ENCODE measurements at regions not wholly inside any gene's neighbourhood (a gene's known extent, or its start where the extent isn't known, plus 50 kb on each side); places are given as distances from the start of the nearest gene placed in this dataset.
A peak's percentile ranks its signal among the peaks of the same experiment; 100 is the strongest.

DNA sequence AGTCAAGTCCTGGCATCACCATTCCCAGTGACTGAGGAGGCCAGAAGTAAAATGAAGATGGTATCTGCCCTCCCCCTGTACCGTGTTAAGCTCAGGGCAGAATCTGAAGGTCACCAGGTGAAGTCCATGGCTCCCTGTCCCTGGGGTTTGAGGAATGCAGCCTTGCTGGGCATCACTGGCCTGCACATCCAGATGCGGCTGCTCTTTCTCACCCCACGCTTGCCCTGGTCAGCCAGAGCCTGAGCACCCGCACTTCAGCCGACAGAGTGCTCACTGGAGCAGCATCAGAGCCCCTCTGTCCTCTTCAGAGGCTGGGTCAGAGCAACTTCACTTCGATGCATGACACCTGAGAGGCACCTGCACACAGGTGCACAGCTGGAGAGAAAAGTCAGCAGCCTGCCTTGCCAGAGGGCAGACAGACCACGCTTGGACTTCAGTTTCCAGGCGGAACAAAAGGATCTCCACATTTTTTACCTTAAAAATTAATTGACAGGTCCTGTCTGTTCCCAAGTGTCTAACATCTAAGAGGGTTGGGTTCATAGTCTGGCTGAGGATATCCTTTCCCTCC lies 267.3 kb downstream of the ANAPC1 start:
- H3K4me3 ChIP-seq (ENCODE audit: low read depth, low read length): no peak overlapping the region
- ChIA-PET CTCF (no interaction called here), POLR2A (no interaction called here)
- no peak overlapping the region for H3K27ac ChIP-seq (ENCODE audit: low read depth, low read length)
- TF ChIP-seq, protein P1, sequence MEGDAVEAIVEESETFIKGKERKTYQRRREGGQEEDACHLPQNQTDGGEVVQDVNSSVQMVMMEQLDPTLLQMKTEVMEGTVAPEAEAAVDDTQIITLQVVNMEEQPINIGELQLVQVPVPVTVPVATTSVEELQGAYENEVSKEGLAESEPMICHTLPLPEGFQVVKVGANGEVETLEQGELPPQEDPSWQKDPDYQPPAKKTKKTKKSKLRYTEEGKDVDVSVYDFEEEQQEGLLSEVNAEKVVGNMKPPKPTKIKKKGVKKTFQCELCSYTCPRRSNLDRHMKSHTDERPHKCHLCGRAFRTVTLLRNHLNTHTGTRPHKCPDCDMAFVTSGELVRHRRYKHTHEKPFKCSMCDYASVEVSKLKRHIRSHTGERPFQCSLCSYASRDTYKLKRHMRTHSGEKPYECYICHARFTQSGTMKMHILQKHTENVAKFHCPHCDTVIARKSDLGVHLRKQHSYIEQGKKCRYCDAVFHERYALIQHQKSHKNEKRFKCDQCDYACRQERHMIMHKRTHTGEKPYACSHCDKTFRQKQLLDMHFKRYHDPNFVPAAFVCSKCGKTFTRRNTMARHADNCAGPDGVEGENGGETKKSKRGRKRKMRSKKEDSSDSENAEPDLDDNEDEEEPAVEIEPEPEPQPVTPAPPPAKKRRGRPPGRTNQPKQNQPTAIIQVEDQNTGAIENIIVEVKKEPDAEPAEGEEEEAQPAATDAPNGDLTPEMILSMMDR (IDR thresholded peaks at IDR 0.05; ENCODE audit: low read depth, low read length): no peak
- H3K27me3 ChIP-seq (ENCODE audit: control insufficient read depth, insufficient read depth, low read length): no peaks in the 10 kb centered on the region
- H3K9me3 ChIP-seq (ENCODE audit: control insufficient read depth, insufficient read depth, low read length): no peaks in the 10 kb centered on the region; the same call in 1 of the 2 replicates
- DNase-seq (ENCODE audit: low read depth, low spot score): no peak

- ChIA-PET POLR2A (no interaction called here), CTCF (no interaction called here)
- DNase-seq (ENCODE audit: low read depth, low spot score): peak; percentile 15
- no peaks in the 10 kb centered on the region; the same call in 1 of the 2 replicates for H3K9me3 ChIP-seq (ENCODE audit: control insufficient read depth, insufficient read depth, low read length)
- no peak overlapping the region for H3K4me3 ChIP-seq (ENCODE audit: low read depth, low read length)
- TF ChIP-seq, protein P1 (IDR thresholded peaks at IDR 0.05; ENCODE audit: low read depth, low read length): no peak
- H3K27me3 ChIP-seq (ENCODE audit: control insufficient read depth, insufficient read depth, low read length): no peaks in the 10 kb centered on the region
- no peak overlapping the region for H3K27ac ChIP-seq (ENCODE audit: low read depth, low read length)
Measured at GRCh38 chr2:111617299-111618225, 266.4 kb downstream of the ANAPC1 start.

- Histone ChIP-seq H3K27me3 (ENCODE audit: control insufficient read depth, insufficient read depth, low read length) (no peaks in the 10 kb centered on the region), H3K27ac (ENCODE audit: low read depth, low read length) (no peak overlapping the region), H3K9me3 (ENCODE audit: control insufficient read depth, insufficient read depth, low read length) (no peaks in the 10 kb centered on the region; the same call in 1 of the 2 replicates), H3K4me3 (ENCODE audit: low read depth, low read length) (no peak overlapping the region)
- TF ChIP-seq, protein P1 (IDR thresholded peaks at IDR 0.05; ENCODE audit: low read depth, low read length): no peak
- ChIA-PET POLR2A (no interaction called here), CTCF (no interaction called here)
- DNase-seq (ENCODE audit: low read depth, low spot score): no peak
Measured at GRCh38 chr2:111618226-111618977, 265.6 kb downstream of the ANAPC1 start.

- Histone ChIP-seq H3K4me3 (ENCODE audit: low read depth, low read length) (no peak overlapping the region), H3K27ac (ENCODE audit: low read depth, low read length) (no peak overlapping the region), H3K27me3 (ENCODE audit: control insufficient read depth, insufficient read depth, low read length) (no peaks in the 10 kb centered on the region), H3K9me3 (ENCODE audit: control insufficient read depth, insufficient read depth, low read length) (no peaks in the 10 kb centered on the region; the same call in 1 of the 2 replicates)
- ChIA-PET POLR2A (no interaction called here), CTCF (interaction anchor here (1.4 kb wide), 1 partner anchor 807 kb away, joined by 4 read pairs; no protein-coding TSS in a partner anchor)
- TF ChIP-seq, protein P1 (IDR thresholded peaks at IDR 0.05; ENCODE audit: low read depth, low read length): no peak
- no peak for DNase-seq (ENCODE audit: low read depth, low spot score)
Measured at GRCh38 chr2:111618978-111619902, 264.8 kb downstream of the ANAPC1 start.
